ENCODE measurements at regions not wholly inside any gene's neighbourhood (a gene's known extent, or its start where the extent isn't known, plus 50 kb on each side); places are given as distances from the start of the nearest gene placed in this dataset.
"Not testable (repeated sequence)": the region's sequence is repeated elsewhere in the genome, so short reads cannot be mapped to it uniquely, and the experiment has no call there.

GRCh38 chr9:64813072-64813471 lies 471.9 kb downstream of the FOXD4L5 start:
- H3K4me2 ChIP-seq (ENCODE audit: low read length); H3K9me2 ChIP-seq (ENCODE audit: insufficient read depth); H2AFZ ChIP-seq (ENCODE audit: low read depth, low read length, poor library complexity, severe bottlenecking); CTCF ChIA-PET; H3K9ac ChIP-seq (ENCODE audit: low read length); H3K27me3 ChIP-seq (ENCODE audit: insufficient read depth, low read length); H3K9me3 ChIP-seq (ENCODE audit: control insufficient read depth in 1 of 2, insufficient read depth in 1 of 2, low read depth in 1 of 2, low read length in 2 of 2); H3K79me2 ChIP-seq (ENCODE audit: insufficient read depth, low read length); H3K27ac ChIP-seq (ENCODE audit: low read depth, low read length); H4K20me1 ChIP-seq (ENCODE audit: insufficient read depth); intact Hi-C loops (cut with micrococcal nuclease); BruUV-seq (replicated peaks); H3K4me1 ChIP-seq (ENCODE audit: control insufficient read depth in 1 of 2, insufficient read depth in 2 of 2, low read length in 2 of 2); ATAC-seq; RAD21 ChIA-PET (ENCODE audit: low non-redundant PET in 1 of 2, low total read pairs in 2 of 2, uncharacterized antibody in 2 of 2, unreplicated experiment in 2 of 2); POLR2A ChIA-PET; DNase-seq (ENCODE audit: low read depth, low spot score); H3K4me3 ChIP-seq (replicated peaks in 1 of 2; ENCODE audit: low read depth in 1 of 2, low read length in 2 of 2); H3K36me3 ChIP-seq (ENCODE audit: control insufficient read depth in 1 of 2, insufficient read depth in 2 of 2, low read length in 2 of 2): not testable (repeated sequence)

GRCh38 chr9:64778667-64779066 lies 506.3 kb downstream of the FOXD4L5 start:
- BruUV-seq (replicated peaks); H3K9me2 ChIP-seq (ENCODE audit: insufficient read depth); H3K36me3 ChIP-seq (ENCODE audit: control insufficient read depth in 1 of 2, insufficient read depth in 2 of 2, low read length in 2 of 2); H3K9ac ChIP-seq (ENCODE audit: low read length); H2AFZ ChIP-seq (ENCODE audit: low read depth, low read length, poor library complexity, severe bottlenecking); H3K27me3 ChIP-seq (ENCODE audit: insufficient read depth, low read length); CTCF ChIA-PET; POLR2A ChIA-PET; H3K4me1 ChIP-seq (ENCODE audit: control insufficient read depth in 1 of 2, insufficient read depth in 2 of 2, low read length in 2 of 2); H3K27ac ChIP-seq (ENCODE audit: low read depth, low read length); ATAC-seq; DNase-seq (ENCODE audit: low read depth, low spot score); H3K79me2 ChIP-seq (ENCODE audit: insufficient read depth, low read length); RAD21 ChIA-PET (ENCODE audit: low non-redundant PET in 1 of 2, low total read pairs in 2 of 2, uncharacterized antibody in 2 of 2, unreplicated experiment in 2 of 2); H3K4me2 ChIP-seq (ENCODE audit: low read length); intact Hi-C loops (cut with micrococcal nuclease); H3K9me3 ChIP-seq (ENCODE audit: control insufficient read depth in 1 of 2, insufficient read depth in 1 of 2, low read depth in 1 of 2, low read length in 2 of 2); H3K4me3 ChIP-seq (replicated peaks in 1 of 2; ENCODE audit: low read depth in 1 of 2, low read length in 2 of 2); H4K20me1 ChIP-seq (ENCODE audit: insufficient read depth): not testable (repeated sequence)

- H2AFZ ChIP-seq (ENCODE audit: low read depth, low read length, poor library complexity, severe bottlenecking); intact Hi-C loops (cut with micrococcal nuclease); CTCF ChIA-PET; H3K79me2 ChIP-seq (ENCODE audit: insufficient read depth, low read length); H4K20me1 ChIP-seq (ENCODE audit: insufficient read depth); H3K27me3 ChIP-seq (ENCODE audit: insufficient read depth, low read length); H3K4me2 ChIP-seq (ENCODE audit: low read length); H3K4me1 ChIP-seq (ENCODE audit: control insufficient read depth in 1 of 2, insufficient read depth in 2 of 2, low read length in 2 of 2); BruUV-seq (replicated peaks); H3K4me3 ChIP-seq (replicated peaks in 1 of 2; ENCODE audit: low read depth in 1 of 2, low read length in 2 of 2); ATAC-seq; POLR2A ChIA-PET; RAD21 ChIA-PET (ENCODE audit: low non-redundant PET in 1 of 2, low total read pairs in 2 of 2, uncharacterized antibody in 2 of 2, unreplicated experiment in 2 of 2); DNase-seq (ENCODE audit: low read depth, low spot score); H3K27ac ChIP-seq (ENCODE audit: low read depth, low read length); H3K36me3 ChIP-seq (ENCODE audit: control insufficient read depth in 1 of 2, insufficient read depth in 2 of 2, low read length in 2 of 2); H3K9me3 ChIP-seq (ENCODE audit: control insufficient read depth in 1 of 2, insufficient read depth in 1 of 2, low read depth in 1 of 2, low read length in 2 of 2); H3K9me2 ChIP-seq (ENCODE audit: insufficient read depth); H3K9ac ChIP-seq (ENCODE audit: low read length): not testable (repeated sequence)
Measured at GRCh38 chr9:64776269-64776668, 508.7 kb downstream of the FOXD4L5 start.

GRCh38 chr9:64774813-64775793 lies 509.9 kb downstream of the FOXD4L5 start:
- H3K9me2 ChIP-seq (ENCODE audit: insufficient read depth); RAD21 ChIA-PET (ENCODE audit: low non-redundant PET in 1 of 2, low total read pairs in 2 of 2, uncharacterized antibody in 2 of 2, unreplicated experiment in 2 of 2); H3K27ac ChIP-seq (ENCODE audit: low read depth, low read length); H3K27me3 ChIP-seq (ENCODE audit: insufficient read depth, low read length); BruUV-seq (replicated peaks); CTCF ChIA-PET; H3K9ac ChIP-seq (ENCODE audit: low read length); DNase-seq (ENCODE audit: low read depth, low spot score); H4K20me1 ChIP-seq (ENCODE audit: insufficient read depth); H3K36me3 ChIP-seq (ENCODE audit: control insufficient read depth in 1 of 2, insufficient read depth in 2 of 2, low read length in 2 of 2); H2AFZ ChIP-seq (ENCODE audit: low read depth, low read length, poor library complexity, severe bottlenecking); H3K4me1 ChIP-seq (ENCODE audit: control insufficient read depth in 1 of 2, insufficient read depth in 2 of 2, low read length in 2 of 2); H3K79me2 ChIP-seq (ENCODE audit: insufficient read depth, low read length); POLR2A ChIA-PET; intact Hi-C loops (cut with micrococcal nuclease); H3K9me3 ChIP-seq (ENCODE audit: control insufficient read depth in 1 of 2, insufficient read depth in 1 of 2, low read depth in 1 of 2, low read length in 2 of 2): not testable (repeated sequence)
- Histone ChIP-seq H3K4me3 (replicated peaks in 1 of 2; ENCODE audit: low read depth in 1 of 2, low read length in 2 of 2) (peak overlapping the region in 1 of 2 experiments; percentile 16; a peak in 2 of 4 replicates), H3K4me2 (ENCODE audit: low read length) (peak overlapping the region; percentile 51)
- peak; percentile 72 for ATAC-seq

All from HCT116 (cell line).